Thymus (tissue), 11 donors: ENCODE measurements at regions not wholly inside any gene's neighbourhood (a gene's known extent, or its start where the extent isn't known, plus 50 kb on each side); places are given as distances from the start of the nearest gene placed in this dataset.

Source experiments
- DNase-seq, 9 donors: peaks; one replicate each; pipeline ENCODE4 v3.0.0-alpha.2; 2013; ENCODE audit warnings: low spot score in 9 of 9, low read depth in 6 of 9, missing footprints in 1 of 9
- H3K27ac ChIP-seq, 2 donors: one replicate each; pipeline ENCODE4 v1.5.1; 2013; ENCODE audit warnings: control low read depth in 1 of 2, low read depth in 1 of 2, low read length in 1 of 2, mild to moderate bottlenecking in 1 of 2, moderate library complexity in 1 of 2
- H3K27me3 ChIP-seq, 2 donors: one replicate each; pipeline ENCODE4 v1.5.1; 2013; ENCODE audit warnings: low read length in 1 of 2; ENCODE audit not compliant: control insufficient read depth in 2 of 2, insufficient read depth in 1 of 2
- H3K36me3 ChIP-seq, 2 donors: one replicate each; pipeline ENCODE4 v1.5.1; 2013; ENCODE audit warnings: low read length in 1 of 2, mild to moderate bottlenecking in 1 of 2, moderate library complexity in 1 of 2; ENCODE audit not compliant: control insufficient read depth in 2 of 2, insufficient read depth in 2 of 2
- H3K4me1 ChIP-seq, 2 donors: one replicate each; pipeline ENCODE4 v1.5.1; 2013; ENCODE audit warnings: low read length in 2 of 2; ENCODE audit not compliant: control insufficient read depth in 2 of 2, insufficient read depth in 2 of 2
- H3K4me3 ChIP-seq, 2 donors: one replicate each; pipeline ENCODE4 v1.5.1; 2013; ENCODE audit warnings: low read length in 2 of 2, control low read depth in 1 of 2, mild to moderate bottlenecking in 1 of 2
- H3K9me3 ChIP-seq, 2 donors: one replicate each; pipeline ENCODE4 v1.5.1; 2013; ENCODE audit warnings: low read length in 1 of 2, mild to moderate bottlenecking in 1 of 2; ENCODE audit not compliant: control insufficient read depth in 2 of 2, insufficient read depth in 1 of 2
- WGBS: extraction: QIAGEN DNeasy Blood & Tissue Kit; methylation state at CpG from one replicate; pipeline ENCODE4 v1.1.7; 2013; 5-methylcytosine and 5-hydroxymethylcytosine counted together
- donor health status: healthy.

DNA sequence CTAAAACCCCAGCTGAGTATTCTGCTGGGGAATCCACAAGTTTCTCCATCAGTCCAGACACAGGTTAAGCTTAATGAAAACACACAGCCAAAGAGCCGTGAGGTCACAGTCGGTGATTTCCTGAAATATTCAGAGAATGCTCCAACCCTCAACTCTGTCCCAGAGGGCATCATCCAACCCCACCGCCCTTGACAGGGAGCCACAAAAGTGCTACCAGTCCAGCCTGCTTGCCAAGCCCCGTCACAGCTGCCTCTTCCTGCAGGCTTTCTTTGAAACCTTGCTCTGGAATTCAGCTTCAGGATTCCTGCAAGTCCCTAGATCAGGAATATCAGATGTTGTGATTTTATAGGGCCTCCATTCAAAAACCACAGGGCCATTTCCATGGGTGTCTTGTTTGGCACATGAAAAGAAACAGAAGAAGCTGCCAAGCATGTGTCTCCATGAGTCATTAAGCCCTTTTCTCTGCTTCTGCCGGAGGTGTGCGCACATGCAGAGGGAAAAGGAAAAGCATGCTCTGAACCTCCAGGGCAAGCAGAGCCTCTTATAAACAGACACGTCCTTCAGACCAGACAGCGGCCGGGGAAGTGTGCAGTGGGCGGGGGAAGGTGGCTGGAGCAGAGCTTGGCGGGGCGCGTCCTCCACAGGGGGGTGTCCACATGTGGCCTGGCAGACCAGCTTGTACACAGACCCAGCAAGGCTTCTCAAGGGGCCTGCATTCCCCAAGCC, 164.7 kb downstream of the KATNAL1 start:
- Histone ChIP-seq H3K9me3 (peaks cover 0 to 6% of the 10 kb centered on the region in 2 donors), H3K27me3 (no peaks in the 10 kb centered on the region), H3K36me3 (no peaks in the 10 kb centered on the region), H3K27ac (peak overlapping the region in 1 of 2 donors; percentile 51), H3K4me1 (peaks cover 17 to 39% of the 10 kb centered on the region in 2 donors), H3K4me3 (no peak overlapping the region)
- DNase-seq: no peak
- 92% methylated on average over 13 of the region's 13 CpGs for WGBS

DNA sequence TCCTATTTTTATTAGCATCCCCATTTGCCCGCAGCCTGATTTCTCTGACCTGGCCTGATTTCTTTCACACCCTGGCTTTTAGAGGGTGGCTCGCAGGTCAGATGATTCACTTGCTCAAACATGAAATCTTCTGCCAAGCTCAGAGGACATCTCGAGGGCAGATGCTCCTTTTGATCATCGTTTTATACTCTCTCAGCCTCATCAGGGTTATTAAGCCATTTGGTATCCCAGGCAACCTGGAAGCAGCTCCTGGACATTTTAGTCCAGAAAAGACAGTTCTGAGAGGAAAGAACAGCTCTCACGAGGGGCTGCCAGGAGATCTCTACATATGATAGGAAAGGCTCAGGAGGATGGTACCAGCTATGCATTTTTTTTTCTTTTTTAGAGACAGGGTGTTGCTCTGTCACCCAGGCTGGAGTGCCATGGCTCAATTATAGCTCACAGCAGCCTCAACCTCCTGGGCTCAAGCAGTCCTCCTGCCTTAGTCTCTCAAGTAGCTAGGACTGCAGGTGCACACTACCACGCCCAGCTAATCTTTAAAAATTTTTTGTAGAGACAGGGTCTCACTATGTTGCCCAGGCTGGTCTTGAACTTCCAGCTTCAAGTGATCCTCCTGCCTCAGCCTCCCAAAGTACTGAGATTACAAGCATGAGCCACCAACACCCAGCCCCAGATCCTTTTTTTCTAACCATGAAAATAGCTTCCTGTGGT, 165.4 kb downstream of the KATNAL1 start:
- 92% methylated on average over 6 of the region's 6 CpGs for WGBS
- DNase-seq: no peak
- Histone ChIP-seq H3K9me3 (peaks cover 0 to 6% of the 10 kb centered on the region in 2 donors), H3K36me3 (no peaks in the 10 kb centered on the region), H3K27ac (no peak overlapping the region), H3K27me3 (no peaks in the 10 kb centered on the region), H3K4me1 (peaks cover 14 to 32% of the 10 kb centered on the region in 2 donors), H3K4me3 (no peak overlapping the region)

DNA sequence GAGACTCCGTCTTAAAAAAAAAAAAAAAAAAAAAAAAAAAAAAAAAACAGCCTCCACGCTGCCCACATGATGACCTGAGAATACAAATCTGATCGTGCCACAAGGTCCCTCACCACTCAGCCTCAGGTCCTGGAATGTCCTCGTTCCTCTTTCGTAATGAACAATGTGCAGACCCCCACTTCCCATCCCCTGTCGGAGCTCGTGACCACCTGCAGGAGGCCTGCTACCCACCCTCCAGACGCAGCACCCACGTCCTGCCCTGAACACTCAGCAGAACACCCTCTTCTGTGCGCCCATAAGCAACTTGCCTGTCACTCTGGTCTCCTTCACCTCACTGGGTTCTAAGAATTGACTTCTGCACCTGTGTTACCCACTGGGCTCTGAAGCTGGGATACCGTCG, 166.4 kb downstream of the KATNAL1 start:
- Histone ChIP-seq H3K4me1 (peaks cover 7 to 22% of the 10 kb centered on the region in 2 donors), H3K4me3 (no peak overlapping the region), H3K36me3 (no peaks in the 10 kb centered on the region), H3K27me3 (no peaks in the 10 kb centered on the region), H3K9me3 (peaks cover 0 to 6% of the 10 kb centered on the region in 2 donors), H3K27ac (no peak overlapping the region)
- no peak for DNase-seq
- 74% methylated on average over 12 of the region's 12 CpGs for WGBS

GRCh38 chr13:30138511-30138910, 168.8 kb downstream of the KATNAL1 start:
- Histone ChIP-seq H3K27ac (no peak overlapping the region), H3K27me3 (no peaks in the 10 kb centered on the region), H3K36me3 (no peaks in the 10 kb centered on the region), H3K9me3 (peaks cover 0 to 6% of the 10 kb centered on the region in 2 donors), H3K4me1 (peaks cover 6 to 17% of the 10 kb centered on the region in 2 donors), H3K4me3 (no peak overlapping the region)
- no peak for DNase-seq
- WGBS: 81% methylated on average over 8 of the region's 8 CpGs

DNA sequence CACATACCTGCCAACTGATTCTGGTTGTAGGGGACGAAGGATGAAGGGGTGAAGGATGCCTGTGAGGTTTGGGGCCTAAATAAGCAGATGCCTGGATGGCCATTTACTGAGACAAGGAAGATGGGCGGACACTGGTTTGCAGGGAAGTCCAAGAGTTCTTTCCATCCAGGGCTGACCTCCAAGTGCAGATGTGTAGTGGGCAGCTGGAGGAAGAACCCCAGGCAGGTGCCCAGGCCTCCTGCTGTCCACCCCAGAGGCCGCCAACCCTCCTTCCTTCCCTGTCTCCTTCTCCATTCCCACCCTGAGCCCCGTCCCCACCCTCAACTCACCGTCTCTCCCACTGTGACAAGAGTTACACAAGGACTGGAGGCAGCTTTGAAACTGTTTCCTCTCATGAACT, 171.5 kb downstream of the KATNAL1 start:
- no peak overlapping the region for H3K27ac ChIP-seq
- WGBS: 98% methylated on average over 5 of the region's 5 CpGs
- H3K36me3 ChIP-seq: no peaks in the 10 kb centered on the region
- peaks cover 4 to 10% of the 10 kb centered on the region in 2 donors for H3K4me1 ChIP-seq
- no peak for DNase-seq
- peaks cover 0 to 6% of the 10 kb centered on the region in 2 donors for H3K9me3 ChIP-seq
- no peak overlapping the region for H3K4me3 ChIP-seq
- no peaks in the 10 kb centered on the region for H3K27me3 ChIP-seq

DNA sequence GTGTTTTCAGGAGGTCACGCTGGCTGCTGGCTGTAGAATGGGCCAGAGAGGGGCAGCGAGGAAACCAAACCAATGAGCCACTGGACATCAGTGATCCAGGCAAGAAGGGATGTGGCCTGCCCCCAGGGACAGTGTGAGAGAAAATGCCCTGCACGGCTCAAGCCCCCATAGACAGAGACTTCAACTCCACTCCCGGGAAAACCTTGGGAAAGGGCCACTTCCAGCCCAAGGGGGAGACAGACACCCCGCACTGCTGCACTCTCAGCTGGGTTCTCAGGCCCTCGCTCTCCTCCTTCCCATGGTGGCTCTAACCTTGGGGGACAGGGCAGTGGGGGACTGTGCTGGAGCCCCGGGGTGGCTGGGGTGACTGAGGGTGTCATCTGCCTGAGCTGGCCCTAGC, 172.0 kb downstream of the KATNAL1 start:
- DNase-seq: no peak
- WGBS: 97% methylated on average over 7 of the region's 7 CpGs
- H3K27ac ChIP-seq: no peak overlapping the region

DNA sequence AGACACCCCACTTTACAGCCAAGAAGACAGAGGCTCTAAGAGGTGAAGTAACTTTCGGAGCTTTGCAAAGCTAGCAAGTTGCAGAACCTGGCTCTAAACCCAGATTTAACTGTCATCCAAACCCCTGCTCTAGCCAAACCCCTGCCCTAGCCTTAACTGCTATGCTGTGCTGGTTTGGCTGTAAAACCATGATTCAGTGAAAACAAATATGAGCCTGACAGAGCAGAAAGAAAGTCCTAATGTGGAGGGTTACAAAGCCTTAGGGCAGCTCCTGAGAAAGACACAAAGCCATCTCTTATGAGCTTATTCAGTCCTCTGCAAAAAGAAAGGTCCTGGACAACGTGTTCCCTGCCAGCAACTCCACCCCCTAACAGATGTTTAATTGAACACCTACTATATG, 172.8 kb downstream of the KATNAL1 start:
- no peak overlapping the region for H3K4me3 ChIP-seq
- H3K27ac ChIP-seq: no peak overlapping the region
- no peaks in the 10 kb centered on the region for H3K36me3 ChIP-seq
- H3K27me3 ChIP-seq: no peaks in the 10 kb centered on the region
- peaks cover 4 to 10% of the 10 kb centered on the region in 2 donors for H3K4me1 ChIP-seq
- no peaks in the 10 kb centered on the region for H3K9me3 ChIP-seq
- DNase-seq: no peak
- WGBS: 95% methylated on average over 2 of the region's 2 CpGs

More for the DNA sequence above, 172.0 kb downstream of the KATNAL1 start:
- no peaks in the 10 kb centered on the region for H3K36me3 ChIP-seq
- no peak overlapping the region for H3K4me3 ChIP-seq
- H3K27me3 ChIP-seq: no peaks in the 10 kb centered on the region
- H3K9me3 ChIP-seq: peaks cover 0 to 3% of the 10 kb centered on the region in 2 donors
- peaks cover 4 to 10% of the 10 kb centered on the region in 2 donors for H3K4me1 ChIP-seq

- no peaks in the 10 kb centered on the region for H3K9me3 ChIP-seq
- H3K4me1 ChIP-seq: peaks cover 4 to 10% of the 10 kb centered on the region in 2 donors
- H3K27ac ChIP-seq: no peak overlapping the region
- no peaks in the 10 kb centered on the region for H3K36me3 ChIP-seq
- 95% methylated on average over 7 of the region's 7 CpGs for WGBS
- H3K27me3 ChIP-seq: no peaks in the 10 kb centered on the region
- H3K4me3 ChIP-seq: no peak overlapping the region
- no peak for DNase-seq
These were observed 173.4 kb downstream of the KATNAL1 start for GRCh38 chr13:30133996-30134395.

GRCh38 chr13:30133554-30133912, 173.8 kb downstream of the KATNAL1 start:
- Histone ChIP-seq H3K9me3 (no peaks in the 10 kb centered on the region), H3K4me1 (peaks cover 4 to 14% of the 10 kb centered on the region in 2 donors), H3K27ac (no peak overlapping the region), H3K27me3 (no peaks in the 10 kb centered on the region), H3K4me3 (no peak overlapping the region), H3K36me3 (no peaks in the 10 kb centered on the region)
- no peak for DNase-seq
- WGBS: 90% methylated on average over 13 of the region's 13 CpGs
